CD4-positive, alpha-beta T cell (primary cell): ENCODE measurements at regions not wholly inside any gene's neighbourhood (a gene's known extent, or its start where the extent isn't known, plus 50 kb on each side); places are given as distances from the start of the nearest gene placed in this dataset.

Experiments used
- ATAC-seq: fragments of 200-7000 bp; cut with Tn5 transposase; one replicate; pipeline ENCODE4 v1.10.0; 2022; ENCODE audit warnings: mild to moderate bottlenecking; ENCODE audit not compliant: poor library complexity
- CTCF ChIA-PET: fragments of 350-600 bp; sonication (Branson Sonifier 250); formaldehyde crosslinking; loops from one replicate; lab custom pipeline; 2021; ENCODE audit warnings: antibody characterized with exemption, inconsistent platforms; lab: Charles Lee
- POLR2A ChIA-PET: fragments of 350-600 bp; sonication (Branson Sonifier 250); formaldehyde crosslinking; loops from one replicate; lab custom pipeline; 2021; ENCODE audit warnings: antibody characterized with exemption, inconsistent platforms; lab: Charles Lee
- DNase-seq, 14 experiments: peaks; one replicate each; pipeline ENCODE4 v3.0.0-alpha.2; 2013 to 2020; ENCODE audit warnings: mixed read lengths in 2 of 14
- H3K27ac ChIP-seq, 2 donors: one replicate each; pipeline versions ENCODE4 v1.5.1 to v1.7.0; 2013; ENCODE audit warnings: low read length in 2 of 2, low read depth in 1 of 2, mild to moderate bottlenecking in 1 of 2
- H3K27me3 ChIP-seq, 2 experiments: 1 replicate in 1 of 2; 2 replicates in 1 of 2; pipeline versions ENCODE4 v1.6.1 to v1.7.0; 2013; ENCODE audit warnings: low read length in 2 of 2, control low read depth in 1 of 2, mild to moderate bottlenecking in 1 of 2, moderate library complexity in 1 of 2; ENCODE audit not compliant: insufficient read depth in 2 of 2, control insufficient read depth in 1 of 2
- H3K36me3 ChIP-seq: one replicate; pipeline ENCODE4 v1.6.1; 2013; ENCODE audit warnings: low read length, control low read depth; ENCODE audit not compliant: insufficient read depth
- H3K4me1 ChIP-seq: one replicate; pipeline ENCODE4 v1.6.1; 2013; ENCODE audit warnings: low read length, control low read depth; ENCODE audit not compliant: insufficient read depth
- H3K4me3 ChIP-seq: one replicate; pipeline ENCODE4 v1.5.1; 2013; ENCODE audit warnings: mild to moderate bottlenecking, low read length, moderate library complexity
- H3K9me3 ChIP-seq, 2 experiments: 1 replicate in 1 of 2; 2 replicates in 1 of 2; pipeline versions ENCODE4 v1.6.1 to v1.7.0; 2013; ENCODE audit warnings: low read length in 2 of 2, mild to moderate bottlenecking in 2 of 2, control low read depth in 1 of 2, moderate library complexity in 1 of 2; ENCODE audit not compliant: control insufficient read depth in 1 of 2, insufficient read depth in 1 of 2
- H3K27ac Mint-ChIP-seq: one replicate; pipeline ENCODE4 v1.8.0; 2020; ENCODE audit warnings: mixed read lengths
- H3K27me3 Mint-ChIP-seq: one replicate; pipeline ENCODE4 v1.8.0; 2021; ENCODE audit warnings: mixed read lengths
- H3K36me3 Mint-ChIP-seq: one replicate; pipeline ENCODE4 v1.8.0; 2021; ENCODE audit warnings: low read depth, mixed read lengths
- H3K4me1 Mint-ChIP-seq: one replicate; pipeline ENCODE4 v1.8.0; 2021; ENCODE audit warnings: low read depth, mixed read lengths
- H3K4me3 Mint-ChIP-seq: one replicate; pipeline ENCODE4 v1.8.0; 2020; ENCODE audit warnings: mild to moderate bottlenecking, mixed read lengths
- H3K9me3 Mint-ChIP-seq: one replicate; pipeline ENCODE4 v1.8.0; 2020; ENCODE audit warnings: mixed read lengths
- intact Hi-C, 2 experiments: fragments of 100-400 bp; cut with DNase I in 1 of 2; cut with micrococcal nuclease in 1 of 2; formaldehyde crosslinking; loops; one replicate each; pipeline versions ENCODE4 v1.15.1 to v1.9.0; 2023 to 2025; cut with DNase I, micrococcal nuclease
- TF ChIP-seq, protein P1 (sequence below): fragments of 200-600 bp; IDR thresholded peaks from one replicate; pipeline ENCODE4 v1.8.0; 2022; ENCODE audit warnings: antibody characterized with exemption, mild to moderate bottlenecking

DNA sequence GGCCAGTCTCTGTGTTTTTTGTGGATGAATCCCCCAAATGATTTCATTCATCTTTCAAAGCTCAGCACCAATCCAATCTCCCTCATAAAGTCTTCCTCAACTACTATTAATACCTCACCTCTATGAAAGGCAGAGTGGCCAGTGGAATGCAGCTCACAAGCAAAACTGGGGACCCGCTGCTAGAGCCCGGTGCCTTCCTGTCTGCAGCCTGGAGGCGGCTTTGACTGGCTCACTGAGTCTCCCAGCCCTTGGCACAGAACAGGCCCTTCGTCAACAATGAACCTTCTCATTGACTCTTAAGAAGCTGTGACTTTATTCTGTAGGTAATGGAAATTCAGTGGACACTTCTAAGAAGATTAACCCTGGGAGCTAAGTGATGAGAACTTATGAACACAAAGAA is 86.8 kb upstream of the RAB4A start:
- no peaks in the 10 kb centered on the region for H3K4me1 Mint-ChIP-seq
- POLR2A ChIA-PET: interaction anchor here (0.6 kb wide), 1 partner anchor 445 kb away, joined by 3 read pairs; no protein-coding TSS in a partner anchor
- TF ChIP-seq, protein P1, sequence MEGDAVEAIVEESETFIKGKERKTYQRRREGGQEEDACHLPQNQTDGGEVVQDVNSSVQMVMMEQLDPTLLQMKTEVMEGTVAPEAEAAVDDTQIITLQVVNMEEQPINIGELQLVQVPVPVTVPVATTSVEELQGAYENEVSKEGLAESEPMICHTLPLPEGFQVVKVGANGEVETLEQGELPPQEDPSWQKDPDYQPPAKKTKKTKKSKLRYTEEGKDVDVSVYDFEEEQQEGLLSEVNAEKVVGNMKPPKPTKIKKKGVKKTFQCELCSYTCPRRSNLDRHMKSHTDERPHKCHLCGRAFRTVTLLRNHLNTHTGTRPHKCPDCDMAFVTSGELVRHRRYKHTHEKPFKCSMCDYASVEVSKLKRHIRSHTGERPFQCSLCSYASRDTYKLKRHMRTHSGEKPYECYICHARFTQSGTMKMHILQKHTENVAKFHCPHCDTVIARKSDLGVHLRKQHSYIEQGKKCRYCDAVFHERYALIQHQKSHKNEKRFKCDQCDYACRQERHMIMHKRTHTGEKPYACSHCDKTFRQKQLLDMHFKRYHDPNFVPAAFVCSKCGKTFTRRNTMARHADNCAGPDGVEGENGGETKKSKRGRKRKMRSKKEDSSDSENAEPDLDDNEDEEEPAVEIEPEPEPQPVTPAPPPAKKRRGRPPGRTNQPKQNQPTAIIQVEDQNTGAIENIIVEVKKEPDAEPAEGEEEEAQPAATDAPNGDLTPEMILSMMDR: no peak
- DNase-seq (no peak), ATAC-seq (no peak)
- Histone ChIP-seq H3K27ac (no peak overlapping the region), H3K27me3 (no peaks in the 10 kb centered on the region), H3K4me3 (no peak overlapping the region), H3K4me1 (peaks cover 7% of the 10 kb centered on the region), H3K9me3 (no peaks in the 10 kb centered on the region), H3K36me3 (no peaks in the 10 kb centered on the region)
- no peaks in the 10 kb centered on the region for H3K9me3 Mint-ChIP-seq
- H3K36me3 Mint-ChIP-seq: no peaks in the 10 kb centered on the region
- no peak overlapping the region for H3K4me3 Mint-ChIP-seq
- CTCF ChIA-PET: interaction anchor here (2.2 kb wide), 1 partner anchor 13 kb away, joined by 8 read pairs; no protein-coding TSS in a partner anchor
- intact Hi-C loops: no loop called here
- H3K27me3 Mint-ChIP-seq: no peaks in the 10 kb centered on the region
- no peak overlapping the region for H3K27ac Mint-ChIP-seq

DNA sequence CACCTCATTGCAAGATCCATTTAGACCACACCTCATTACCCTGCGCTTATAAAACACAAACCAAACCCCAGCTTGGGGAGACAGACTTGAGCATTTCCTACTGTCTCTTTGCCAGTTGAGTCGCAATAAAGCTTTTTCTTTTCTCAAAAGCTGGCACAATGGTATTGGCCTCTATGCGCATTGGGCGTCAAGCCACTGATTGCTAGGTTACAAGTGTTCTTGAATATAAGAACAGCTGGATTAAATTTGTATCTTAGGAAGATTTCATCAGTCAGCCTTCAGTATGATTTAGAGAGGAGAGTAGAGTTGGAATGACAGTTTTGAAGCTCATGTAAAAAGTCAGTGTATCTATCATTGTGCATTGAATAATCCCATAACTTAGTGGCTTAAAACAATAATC is 84.9 kb upstream of the RAB4A start:
- Mint-ChIP-seq H3K27me3 (no peaks in the 10 kb centered on the region), H3K9me3 (no peaks in the 10 kb centered on the region), H3K27ac (no peak overlapping the region), H3K4me3 (no peak overlapping the region), H3K36me3 (no peaks in the 10 kb centered on the region), H3K4me1 (no peaks in the 10 kb centered on the region)
- H3K4me3 ChIP-seq: no peak overlapping the region
- H3K27me3 ChIP-seq: no peaks in the 10 kb centered on the region
- no peaks in the 10 kb centered on the region for H3K36me3 ChIP-seq
- ATAC-seq (no peak), DNase-seq (no peak)
- H3K27ac ChIP-seq: no peak overlapping the region
- H3K4me1 ChIP-seq: peaks cover 7% of the 10 kb centered on the region
- TF ChIP-seq, protein P1: no peak
- H3K9me3 ChIP-seq: no peaks in the 10 kb centered on the region
- ChIA-PET POLR2A (no interaction called here), CTCF (no interaction called here)
- intact Hi-C loops: loop anchor here in 1 of 2 experiments (5.0 kb wide), 1 partner anchor 49 kb away; no protein-coding TSS in a partner anchor

DNA sequence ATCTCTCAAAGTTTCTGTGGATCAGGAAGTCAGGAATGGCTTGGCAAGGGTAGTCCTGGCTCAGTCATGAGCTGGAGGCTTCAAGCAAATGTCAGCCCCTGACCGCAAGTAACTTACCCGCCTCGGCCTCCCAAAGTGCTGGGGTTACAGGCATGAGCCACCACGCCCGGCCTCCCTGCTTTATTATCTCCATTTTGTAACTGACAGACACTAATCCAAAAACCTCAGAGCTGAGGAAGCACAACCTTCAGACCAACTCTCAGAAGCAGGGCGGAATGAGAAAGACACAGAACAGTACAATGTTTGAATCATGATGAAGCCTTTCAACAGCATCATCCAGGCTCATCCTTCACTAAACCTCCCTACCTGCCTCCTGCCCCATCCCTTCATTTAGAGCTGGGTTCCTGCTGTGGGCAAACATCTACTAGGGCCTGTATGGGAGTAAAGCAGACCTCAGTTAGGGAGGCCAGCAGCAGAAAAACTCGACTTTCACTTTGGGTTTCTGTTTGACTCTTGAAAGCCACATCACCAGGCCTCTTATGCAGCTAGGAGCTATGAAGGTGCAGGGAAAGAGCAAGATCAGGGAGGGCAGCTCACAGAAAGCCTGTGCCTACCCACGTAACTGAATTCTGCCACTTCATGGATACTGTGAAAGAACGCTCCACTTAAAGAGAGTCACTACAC is 84.4 kb upstream of the RAB4A start:
- H3K36me3 Mint-ChIP-seq: no peaks in the 10 kb centered on the region
- Histone ChIP-seq H3K9me3 (no peaks in the 10 kb centered on the region), H3K4me1 (peaks cover 8% of the 10 kb centered on the region), H3K27me3 (no peaks in the 10 kb centered on the region), H3K36me3 (no peaks in the 10 kb centered on the region), H3K4me3 (no peak overlapping the region), H3K27ac (peak overlapping the region in 1 of 2 donors; percentile 33)
- H3K4me3 Mint-ChIP-seq: no peak overlapping the region
- CTCF ChIA-PET: no interaction called here
- TF ChIP-seq, protein P1: no peak
- POLR2A ChIA-PET: no interaction called here
- intact Hi-C loops: loop anchor here in 1 of 2 experiments (5.0 kb wide), 1 partner anchor 49 kb away; no protein-coding TSS in a partner anchor
- DNase-seq: peak in 2 of 14 experiments; percentile 11 to 40
- H3K9me3 Mint-ChIP-seq: no peaks in the 10 kb centered on the region
- no peak for ATAC-seq
- H3K27ac Mint-ChIP-seq: no peak overlapping the region
- H3K4me1 Mint-ChIP-seq: no peaks in the 10 kb centered on the region
- H3K27me3 Mint-ChIP-seq: no peaks in the 10 kb centered on the region
